Heart left ventricle (tissue), 13 donors: ENCODE measurements at regions not wholly inside any gene's neighbourhood (a gene's known extent, or its start where the extent isn't known, plus 50 kb on each side); places are given as distances from the start of the nearest gene placed in this dataset.

ENCODE experiments used
- CTCF ChIP-seq, 12 donors: fragments of 200-600 bp; sonication (generic) in 4 of 12; IDR thresholded peaks; one replicate each; pipeline versions ENCODE4 v1.5.0 to v1.8.0; 2018 to 2022; ENCODE audit warnings: antibody characterized with exemption in 12 of 12, mild to moderate bottlenecking in 5 of 12
- POLR2A ChIP-seq, 2 donors: fragments of 450-650 bp; IDR thresholded peaks; one replicate each; pipeline ENCODE4 v1.6.1; 2017; ENCODE audit warnings: antibody characterized with exemption in 2 of 2, mild to moderate bottlenecking in 2 of 2, moderate library complexity in 2 of 2
- donor health status: ischemic (EF 13 %, LVEDD 7.1; RV severe dilation, severe dysfunction).
- donor health status: DM: no; HTN: yes; CAD: no.
- donor health status: DM: no; HTN: no; CAD: no.
- donor health status: ischemic (EF 25% LVEDD 6.9; RV normal size, moderate dysfunction).
- donor health status: ischemic (EF 25% LVEDD 5.7; RV mildly dilated, moderate dysfunction).
- donor health status: ischemic (EF 35%, LVEDD 5.7; RV mildly dilated, moderate dysfunction).
- donor health status: nonischemic (EF 11% LVEDD 7.7; RV severe dilation, severe dysfunction).
- donor health status: DM: yes; HTN: yes; CAD: no.
- donor health status: PGD.
- donor health status: ischemic (EF 29% LVEDD 5.4; RV normal size, mild dysfunction).
- donor health status: nonischemic (EF 23%, LVEDD 6.1; RV moderate dilation, normal function).

- TF ChIP-seq CTCF (IDR thresholded peaks at IDR 0.05) (no peak), POLR2A (IDR thresholded peaks at IDR 0.05) (no peak)
Measured at GRCh38 chr7:156380261-156380660, 260.3 kb upstream of the RNF32 start.
